Stimulated activated CD8-positive, alpha-beta memory T cell treated with anti-CD3 and anti-CD28 coated beads, Interleukin-7, amount 100 ng/mL, for 24 hours (primary cell): ENCODE measurements at regions not wholly inside any gene's neighbourhood (a gene's known extent, or its start where the extent isn't known, plus 50 kb on each side); places are given as distances from the start of the nearest gene placed in this dataset.
"Not testable (repeated sequence)": the region's sequence is repeated elsewhere in the genome, so short reads cannot be mapped to it uniquely, and the experiment has no call there.

Experiments used
- DNase-seq: peaks from one replicate; pipeline ENCODE4 v3.0.0-alpha.2; 2020; ENCODE audit warnings: low read depth

GRCh38 chr2:4047961-4048891 is 344.9 kb downstream of the DCDC2C start:
- DNase-seq, result no peak

GRCh38 chr2:4049463-4049862 is 346.1 kb downstream of the DCDC2C start:
- no peak for DNase-seq

- DNase-seq, result no peak
These were observed 350.6 kb downstream of the DCDC2C start for GRCh38 chr2:4053769-4054493.

GRCh38 chr2:4066217-4066616 is 362.8 kb downstream of the DCDC2C start:
- no peak for DNase-seq

- DNase-seq, result no peak
These were observed 369.7 kb downstream of the DCDC2C start for GRCh38 chr2:4073026-4073569.

- no peak for DNase-seq
These were observed 373.6 kb downstream of the DCDC2C start for GRCh38 chr2:4077017-4077416.

GRCh38 chr2:4085186-4085585 is 381.8 kb downstream of the DCDC2C start:
- DNase-seq, result no peak

GRCh38 chr2:4090668-4091630 is 387.6 kb downstream of the DCDC2C start:
- DNase-seq, result no peak

- DNase-seq, result no peak
These were observed 388.5 kb downstream of the DCDC2C start for GRCh38 chr2:4091869-4092268.

GRCh38 chr2:4094743-4095142 is 391.4 kb downstream of the DCDC2C start:
- no peak for DNase-seq

GRCh38 chr2:4096978-4097766 is 393.8 kb downstream of the DCDC2C start:
- DNase-seq, result no peak

- no peak for DNase-seq
These were observed 394.8 kb downstream of the DCDC2C start for GRCh38 chr2:4098137-4098536.

- DNase-seq, result no peak
These were observed 398.6 kb downstream of the DCDC2C start for GRCh38 chr2:4101936-4102335.

- no peak for DNase-seq
These were observed 403.8 kb downstream of the DCDC2C start for GRCh38 chr2:4107179-4107578.

GRCh38 chr2:4110273-4110672 is 406.9 kb downstream of the DCDC2C start:
- no peak for DNase-seq

GRCh38 chr2:4115435-4115834 is 412.1 kb downstream of the DCDC2C start:
- not testable (repeated sequence) for DNase-seq

GRCh38 chr2:4122726-4123125 is 419.4 kb downstream of the DCDC2C start:
- no peak for DNase-seq

- no peak for DNase-seq
These were observed 427.3 kb downstream of the DCDC2C start for GRCh38 chr2:4130651-4131050.

GRCh38 chr2:4134551-4135550 is 431.5 kb downstream of the DCDC2C start:
- no peak for DNase-seq

GRCh38 chr2:4135765-4136164 is 432.4 kb downstream of the DCDC2C start:
- no peak for DNase-seq
